PC-3 (cell line): ENCODE measurements at regions not wholly inside any gene's neighbourhood (a gene's known extent, or its start where the extent isn't known, plus 50 kb on each side); places are given as distances from the start of the nearest gene placed in this dataset.

Experiments
- EZH2 ChIP-seq: fragments of 300-600 bp; sonication (generic); IDR thresholded peaks from one replicate; pipeline ENCODE4 v1.6.1; 2017; ENCODE audit warnings: antibody characterized with exemption, mild to moderate bottlenecking, low read length; ENCODE audit not compliant: unreplicated experiment
- EZH2phosphoT487 ChIP-seq: fragments of 300-600 bp; sonication (generic); IDR thresholded peaks from 2 replicates; pipeline ENCODE4 v1.6.1; 2018; ENCODE audit warnings: mild to moderate bottlenecking, antibody characterized with exemption, low read length, borderline replicate concordance
- TF ChIP-seq, protein P1 (sequence below): fragments of 300-600 bp; sonication (generic); conservative IDR thresholded peaks from 2 replicates; pipeline ENCODE4 v1.5.1; 2017; ENCODE audit warnings: antibody characterized with exemption, low read depth, mild to moderate bottlenecking, low read length

DNA sequence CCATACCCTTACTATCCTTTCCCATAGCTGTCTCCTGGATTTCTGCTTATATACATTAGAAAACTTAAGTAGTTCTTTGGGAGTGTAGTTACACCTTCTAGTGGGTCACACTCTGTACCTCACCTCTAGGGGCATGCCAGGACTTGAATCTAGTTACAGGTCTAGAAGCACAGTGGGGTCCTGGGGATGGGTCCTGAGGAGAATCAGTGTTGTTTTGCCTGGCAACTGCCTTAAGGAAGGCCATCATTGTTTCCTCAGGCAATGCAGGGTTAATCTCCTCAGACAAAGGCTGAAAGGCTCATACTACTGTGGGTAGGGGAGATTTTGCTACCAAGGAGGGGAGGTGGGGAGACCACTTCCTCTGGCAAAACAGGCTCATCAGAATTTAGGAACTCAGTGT is 750.3 kb downstream of the FAT4 start:
- TF ChIP-seq, protein P1, sequence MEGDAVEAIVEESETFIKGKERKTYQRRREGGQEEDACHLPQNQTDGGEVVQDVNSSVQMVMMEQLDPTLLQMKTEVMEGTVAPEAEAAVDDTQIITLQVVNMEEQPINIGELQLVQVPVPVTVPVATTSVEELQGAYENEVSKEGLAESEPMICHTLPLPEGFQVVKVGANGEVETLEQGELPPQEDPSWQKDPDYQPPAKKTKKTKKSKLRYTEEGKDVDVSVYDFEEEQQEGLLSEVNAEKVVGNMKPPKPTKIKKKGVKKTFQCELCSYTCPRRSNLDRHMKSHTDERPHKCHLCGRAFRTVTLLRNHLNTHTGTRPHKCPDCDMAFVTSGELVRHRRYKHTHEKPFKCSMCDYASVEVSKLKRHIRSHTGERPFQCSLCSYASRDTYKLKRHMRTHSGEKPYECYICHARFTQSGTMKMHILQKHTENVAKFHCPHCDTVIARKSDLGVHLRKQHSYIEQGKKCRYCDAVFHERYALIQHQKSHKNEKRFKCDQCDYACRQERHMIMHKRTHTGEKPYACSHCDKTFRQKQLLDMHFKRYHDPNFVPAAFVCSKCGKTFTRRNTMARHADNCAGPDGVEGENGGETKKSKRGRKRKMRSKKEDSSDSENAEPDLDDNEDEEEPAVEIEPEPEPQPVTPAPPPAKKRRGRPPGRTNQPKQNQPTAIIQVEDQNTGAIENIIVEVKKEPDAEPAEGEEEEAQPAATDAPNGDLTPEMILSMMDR = no peak
- TF ChIP-seq EZH2phosphoT487 (no peak), EZH2 (no peak)
